ENCODE measurements at regions not wholly inside any gene's neighbourhood (a gene's known extent, or its start where the extent isn't known, plus 50 kb on each side); places are given as distances from the start of the nearest gene placed in this dataset.
A peak's percentile ranks its signal among the peaks of the same experiment; 100 is the strongest.

- DNase-seq (ENCODE audit: low read depth, low spot score) = no peak
These were observed 57.7 kb upstream of the EGR2 start for GRCh38 chr10:62873866-62874265.

GRCh38 chr10:62870866-62871265 lies 54.7 kb upstream of the EGR2 start:
- no peak for DNase-seq (ENCODE audit: low read depth, low spot score)

- DNase-seq (ENCODE audit: low read depth, low spot score) = peak; percentile 6
These were observed 53.8 kb upstream of the EGR2 start for GRCh38 chr10:62869958-62870357.

- no peak for DNase-seq (ENCODE audit: low read depth, low spot score)
These were observed 50.8 kb upstream of the EGR2 start for GRCh38 chr10:62866941-62867340.

DNA sequence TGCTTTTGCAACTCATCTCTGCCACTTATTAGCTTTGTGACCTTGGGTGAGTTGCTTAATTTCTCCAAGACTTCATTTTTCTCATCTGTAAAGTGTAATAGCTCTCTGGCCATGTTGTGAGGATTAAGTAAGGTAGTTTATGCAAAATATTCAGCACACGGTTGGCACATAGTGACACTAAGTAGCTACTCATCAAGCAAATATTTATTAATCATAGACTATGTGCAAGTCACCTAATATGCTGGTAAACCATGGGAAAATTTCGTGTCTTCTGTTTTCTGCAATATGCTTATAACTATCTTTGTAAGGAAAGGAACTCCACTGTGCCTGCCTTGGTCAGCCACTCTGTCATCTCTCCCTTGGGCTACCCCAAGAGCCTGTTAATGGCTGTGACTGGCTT lies 50.3 kb upstream of the EGR2 start:
- DNase-seq (ENCODE audit: low read depth, low spot score) = no peak

All from astrocyte of the hippocampus (primary cell).